Spleen (tissue), 7 donors: ENCODE measurements at regions not wholly inside any gene's neighbourhood (a gene's known extent, or its start where the extent isn't known, plus 50 kb on each side); places are given as distances from the start of the nearest gene placed in this dataset.

Source experiments
- CTCF ChIP-seq, 11 experiments: fragments of 200-600 bp in 7 of 11; fragments of 450-650 bp in 4 of 11; sonication (generic) in 4 of 11; IDR thresholded peaks in 8 of 11; conservative IDR thresholded peaks in 3 of 11; 1 replicate in 7 of 11; 2 replicates in 4 of 11; pipeline versions ENCODE4 v1.4.0 to v1.8.0; 2016 to 2021; ENCODE audit warnings: antibody characterized with exemption in 11 of 11, inconsistent platforms in 4 of 11, mild to moderate bottlenecking in 1 of 11
- POLR2A ChIP-seq, 3 donors: fragments of 450-650 bp; IDR thresholded peaks; one replicate each; pipeline ENCODE4 v1.5.1; 2017; ENCODE audit warnings: antibody characterized with exemption in 3 of 3, mild to moderate bottlenecking in 1 of 3
- POLR2AphosphoS5 ChIP-seq, 3 donors: sonication (generic); formaldehyde crosslinking; IDR thresholded peaks; one replicate each; pipeline ENCODE4 v1.5.1; 2017; ENCODE audit warnings: antibody characterized with exemption in 3 of 3
- donor health status: DM: no; HTN: no; CAD: no; lungs with moderate emphysema.
- donor health status: DM: no; HTN: no; CAD: no.
- donor health status: DM: no; HTN: no; CAD: no.

DNA sequence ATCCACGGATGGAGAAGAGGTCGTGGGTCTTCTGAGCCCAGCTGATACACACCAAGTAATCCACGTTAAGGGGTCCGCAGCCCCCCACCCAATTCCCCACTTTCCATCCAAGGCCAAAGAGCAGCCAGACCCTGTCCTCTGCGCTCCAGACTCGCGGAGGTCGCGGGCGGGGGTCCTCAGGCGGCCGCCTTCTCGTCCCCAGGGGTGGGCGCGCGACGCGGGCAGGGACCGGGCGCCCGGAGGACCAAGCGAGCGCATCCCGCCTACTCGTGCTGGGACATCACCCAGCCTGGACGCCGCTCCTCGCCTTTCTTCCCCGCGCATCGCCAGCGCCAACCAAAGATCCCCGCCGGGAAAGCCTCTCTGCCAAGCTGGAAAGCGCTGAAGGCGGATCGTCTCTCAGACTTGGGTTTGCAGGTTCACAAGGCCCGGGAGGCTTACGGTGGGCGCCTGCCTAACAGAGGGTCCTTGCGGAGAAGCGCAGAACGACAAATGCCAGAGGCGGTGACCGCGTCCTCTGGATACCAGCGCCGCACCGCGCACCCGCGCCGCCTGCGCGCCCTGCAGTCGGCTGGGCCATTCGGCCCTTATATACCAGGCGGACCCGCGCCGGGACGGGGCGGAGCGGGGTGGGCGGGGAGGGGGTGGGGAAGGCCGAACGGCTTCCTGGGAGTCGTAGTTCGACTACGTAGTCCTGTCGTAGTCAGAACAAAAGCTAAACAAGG is 471.6 kb downstream of the SOX9 start:
- TF ChIP-seq CTCF (IDR thresholded peaks at IDR 0.05 in 8 of 11, conservative IDR thresholded peaks at IDR 0.05 in 3 of 11) (no peak), POLR2A (IDR thresholded peaks at IDR 0.05) (no peak), POLR2AphosphoS5 (IDR thresholded peaks at IDR 0.05) (peak; percentile 39 to 71 (median 66))
